ENCODE measurements at regions not wholly inside any gene's neighbourhood (a gene's known extent, or its start where the extent isn't known, plus 50 kb on each side); places are given as distances from the start of the nearest gene placed in this dataset.
A peak's percentile ranks its signal among the peaks of the same experiment; 100 is the strongest.
"Not testable (repeated sequence)": the region's sequence is repeated elsewhere in the genome, so short reads cannot be mapped to it uniquely, and the experiment has no call there.

DNA sequence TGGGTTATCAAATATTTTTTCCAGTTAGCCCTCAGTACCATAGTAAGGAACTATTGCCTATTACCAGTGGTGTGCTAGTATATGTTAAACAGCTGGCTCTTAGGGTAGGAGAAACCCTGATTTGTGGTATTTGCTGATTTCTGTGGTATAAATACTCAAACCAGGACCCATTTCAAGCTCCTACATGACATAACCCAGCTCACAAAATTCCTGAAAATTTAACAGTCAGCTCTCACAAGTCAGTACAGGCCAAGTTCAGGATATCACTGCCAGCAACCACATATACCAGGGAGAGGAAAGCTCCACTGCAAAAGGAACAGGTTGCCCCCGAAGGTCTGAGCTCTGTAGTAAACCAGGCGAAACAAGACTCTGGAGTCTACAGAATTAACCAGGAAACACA lies 315.3 kb downstream of the NOVA1 start:
- no peak for DNase-seq (ENCODE audit: low read depth in 1 of 2, low spot score in 1 of 2)
- no peaks in the 10 kb centered on the region for H3K27me3 ChIP-seq (ENCODE audit: insufficient read depth, poor library complexity, severe bottlenecking)
- no peak overlapping the region for H3K4me3 ChIP-seq (replicated peaks; ENCODE audit: insufficient read depth, low read length)
- TF ChIP-seq SPI1 (IDR thresholded peaks at IDR 0.05; ENCODE audit: borderline replicate concordance, low read depth) (no peak), GABPA (IDR thresholded peaks at IDR 0.05; ENCODE audit: low read depth) (no peak)
- no peak overlapping the region for H3K27ac ChIP-seq (replicated peaks)

DNA sequence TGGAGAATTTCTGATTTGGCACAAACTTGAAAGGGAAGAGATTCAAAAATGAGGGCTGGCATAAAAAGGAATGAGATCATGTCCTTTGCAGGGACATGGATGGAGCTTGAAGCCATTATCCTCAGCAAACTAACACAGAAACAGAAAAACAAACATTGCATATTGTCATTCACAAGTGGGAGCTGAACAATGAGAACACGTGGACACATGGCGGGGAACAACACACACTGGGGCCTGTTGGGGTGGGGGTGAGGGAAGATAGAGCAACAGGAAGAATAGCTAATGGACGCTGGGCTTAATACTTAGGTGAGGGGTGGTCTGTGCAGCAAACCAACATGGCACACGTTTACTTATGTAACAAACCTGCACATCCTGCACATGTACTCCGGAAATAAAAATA lies 315.8 kb downstream of the NOVA1 start:
- DNase-seq (ENCODE audit: low read depth in 1 of 2, low spot score in 1 of 2); H3K27ac ChIP-seq (replicated peaks); H3K27me3 ChIP-seq (ENCODE audit: insufficient read depth, poor library complexity, severe bottlenecking); H3K4me3 ChIP-seq (replicated peaks; ENCODE audit: insufficient read depth, low read length): not testable (repeated sequence)

DNA sequence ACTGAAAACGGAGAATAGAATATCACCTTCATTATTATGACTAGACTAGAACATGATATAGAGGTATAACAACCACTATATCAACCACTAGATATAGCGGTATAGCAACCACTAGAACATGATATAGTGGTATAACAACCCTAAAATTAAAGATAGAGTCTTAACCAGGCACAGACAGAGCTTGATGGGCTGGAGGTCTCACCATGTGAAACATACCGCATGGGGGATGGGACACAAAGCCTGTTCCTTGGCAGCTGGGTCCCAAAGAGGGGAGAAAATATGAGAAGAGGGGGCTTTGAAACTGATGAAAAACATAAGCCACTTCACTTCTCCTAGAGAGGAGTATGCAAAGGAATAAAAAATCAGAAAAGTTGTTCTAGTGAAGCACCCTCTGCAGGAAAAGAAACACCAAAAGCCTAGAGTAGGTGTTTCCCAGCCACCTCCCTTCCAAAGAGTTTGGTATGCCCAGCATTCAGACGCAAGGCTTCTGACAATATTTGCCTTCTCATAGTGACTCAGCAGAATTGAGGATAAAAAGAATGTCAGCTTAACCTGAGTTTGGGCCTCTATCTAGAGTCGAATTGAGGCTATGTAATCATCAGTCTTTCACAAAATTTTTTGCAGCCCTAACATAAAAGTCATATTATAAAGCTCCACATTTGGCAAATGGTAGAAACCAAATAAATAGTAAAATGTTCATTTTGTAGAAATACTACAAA lies 316.4 kb downstream of the NOVA1 start:
- H3K27ac ChIP-seq (replicated peaks) = no peak overlapping the region
- peak in 1 of 2 experiments; percentile 1 for DNase-seq (ENCODE audit: low read depth in 1 of 2, low spot score in 1 of 2)
- no peaks in the 10 kb centered on the region for H3K27me3 ChIP-seq (ENCODE audit: insufficient read depth, poor library complexity, severe bottlenecking)
- TF ChIP-seq, protein P1, sequence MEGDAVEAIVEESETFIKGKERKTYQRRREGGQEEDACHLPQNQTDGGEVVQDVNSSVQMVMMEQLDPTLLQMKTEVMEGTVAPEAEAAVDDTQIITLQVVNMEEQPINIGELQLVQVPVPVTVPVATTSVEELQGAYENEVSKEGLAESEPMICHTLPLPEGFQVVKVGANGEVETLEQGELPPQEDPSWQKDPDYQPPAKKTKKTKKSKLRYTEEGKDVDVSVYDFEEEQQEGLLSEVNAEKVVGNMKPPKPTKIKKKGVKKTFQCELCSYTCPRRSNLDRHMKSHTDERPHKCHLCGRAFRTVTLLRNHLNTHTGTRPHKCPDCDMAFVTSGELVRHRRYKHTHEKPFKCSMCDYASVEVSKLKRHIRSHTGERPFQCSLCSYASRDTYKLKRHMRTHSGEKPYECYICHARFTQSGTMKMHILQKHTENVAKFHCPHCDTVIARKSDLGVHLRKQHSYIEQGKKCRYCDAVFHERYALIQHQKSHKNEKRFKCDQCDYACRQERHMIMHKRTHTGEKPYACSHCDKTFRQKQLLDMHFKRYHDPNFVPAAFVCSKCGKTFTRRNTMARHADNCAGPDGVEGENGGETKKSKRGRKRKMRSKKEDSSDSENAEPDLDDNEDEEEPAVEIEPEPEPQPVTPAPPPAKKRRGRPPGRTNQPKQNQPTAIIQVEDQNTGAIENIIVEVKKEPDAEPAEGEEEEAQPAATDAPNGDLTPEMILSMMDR (IDR thresholded peaks at IDR 0.05; ENCODE audit: insufficient read depth, low read length) = no peak
- TF ChIP-seq SPI1 (IDR thresholded peaks at IDR 0.05; ENCODE audit: borderline replicate concordance, low read depth) = no peak
- no peak for TF ChIP-seq POLR2AphosphoS5 (IDR thresholded peaks at IDR 0.05; ENCODE audit: low read depth)
- TF ChIP-seq GABPA (IDR thresholded peaks at IDR 0.05; ENCODE audit: low read depth) = no peak
- no peak overlapping the region for H3K4me3 ChIP-seq (replicated peaks; ENCODE audit: insufficient read depth, low read length)

- Histone ChIP-seq H3K27me3 (ENCODE audit: insufficient read depth, poor library complexity, severe bottlenecking) (no peaks in the 10 kb centered on the region), H3K4me3 (replicated peaks; ENCODE audit: insufficient read depth, low read length) (no peak overlapping the region), H3K27ac (replicated peaks) (no peak overlapping the region)
- DNase-seq (ENCODE audit: low read depth in 1 of 2, low spot score in 1 of 2) = no peak
- TF ChIP-seq POLR2AphosphoS5 (IDR thresholded peaks at IDR 0.05; ENCODE audit: low read depth) (no peak), SPI1 (IDR thresholded peaks at IDR 0.05; ENCODE audit: borderline replicate concordance, low read depth) (no peak)
These were observed 321.1 kb downstream of the NOVA1 start for GRCh38 chr14:26276757-26277156.

DNA sequence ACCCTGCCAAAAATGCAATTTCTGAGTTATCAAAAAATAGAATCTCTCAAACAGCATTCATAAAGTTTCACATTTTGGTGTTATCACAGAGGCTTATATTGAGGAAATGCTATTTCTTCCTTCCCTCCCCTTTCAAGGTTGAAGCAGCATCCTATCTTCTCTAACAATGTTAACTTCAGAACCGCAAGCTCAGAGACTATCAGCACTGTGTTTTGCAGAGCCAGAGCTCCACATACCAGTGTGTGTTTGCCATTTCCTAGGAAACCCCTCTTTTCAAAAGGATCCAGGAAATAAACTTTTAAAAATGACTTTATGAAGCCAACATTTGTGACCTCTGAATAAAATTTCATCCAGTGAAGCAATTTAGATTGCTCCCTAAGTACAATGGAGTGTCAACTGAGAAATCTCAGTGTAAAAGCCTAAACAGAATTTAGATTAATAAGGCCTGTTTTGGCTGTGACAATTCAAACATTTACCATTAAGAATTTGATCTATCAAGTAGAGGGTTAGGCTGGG lies 332.6 kb downstream of the NOVA1 start:
- no peak overlapping the region for H3K27ac ChIP-seq (replicated peaks)
- no peak for TF ChIP-seq SPI1 (IDR thresholded peaks at IDR 0.05; ENCODE audit: borderline replicate concordance, low read depth)
- TF ChIP-seq POLR2AphosphoS5 (IDR thresholded peaks at IDR 0.05; ENCODE audit: low read depth) = no peak
- TF ChIP-seq, protein P1 (IDR thresholded peaks at IDR 0.05; ENCODE audit: insufficient read depth, low read length) = no peak
- no peak for TF ChIP-seq REST (IDR thresholded peaks at IDR 0.05; ENCODE audit: insufficient replicate concordance, low read depth)
- TF ChIP-seq GABPA (IDR thresholded peaks at IDR 0.05; ENCODE audit: low read depth) = no peak
- H3K27me3 ChIP-seq (ENCODE audit: insufficient read depth, poor library complexity, severe bottlenecking) = no peaks in the 10 kb centered on the region
- DNase-seq (ENCODE audit: low read depth in 1 of 2, low spot score in 1 of 2) = no peak
- no peak overlapping the region for H3K4me3 ChIP-seq (replicated peaks; ENCODE audit: insufficient read depth, low read length)

- DNase-seq (ENCODE audit: low read depth in 1 of 2, low spot score in 1 of 2) = no peak
- Histone ChIP-seq H3K27me3 (ENCODE audit: insufficient read depth, poor library complexity, severe bottlenecking) (no peaks in the 10 kb centered on the region), H3K27ac (replicated peaks) (no peak overlapping the region), H3K4me3 (replicated peaks; ENCODE audit: insufficient read depth, low read length) (no peak overlapping the region)
- no peak for TF ChIP-seq REST (IDR thresholded peaks at IDR 0.05; ENCODE audit: insufficient replicate concordance, low read depth)
- no peak for TF ChIP-seq GABPA (IDR thresholded peaks at IDR 0.05; ENCODE audit: low read depth)
- no peak for TF ChIP-seq POLR2AphosphoS5 (IDR thresholded peaks at IDR 0.05; ENCODE audit: low read depth)
- no peak for TF ChIP-seq SPI1 (IDR thresholded peaks at IDR 0.05; ENCODE audit: borderline replicate concordance, low read depth)
- TF ChIP-seq, protein P1 (IDR thresholded peaks at IDR 0.05; ENCODE audit: insufficient read depth, low read length) = no peak
These were observed 336.3 kb downstream of the NOVA1 start for GRCh38 chr14:26261368-26262122.
